BJ (cell line): ENCODE measurements at regions not wholly inside any gene's neighbourhood (a gene's known extent, or its start where the extent isn't known, plus 50 kb on each side); places are given as distances from the start of the nearest gene placed in this dataset.
"Not testable (repeated sequence)": the region's sequence is repeated elsewhere in the genome, so short reads cannot be mapped to it uniquely, and the experiment has no call there.

Experiments used
- CTCF ChIA-PET: fragments of 350-600 bp; formaldehyde crosslinking; extraction: SDS; loops from one replicate; lab custom pipeline; 2021; ENCODE audit warnings: antibody characterized with exemption, inconsistent platforms; lab: Yijun Ruan, JAX
- POLR2A ChIA-PET: fragments of 300-600 bp; sonication (Branson Sonifier 250); formaldehyde crosslinking; extraction: SDS; loops from one replicate; lab custom pipeline; 2021; ENCODE audit warnings: antibody characterized with exemption; lab: Charles Lee
- DNase-seq: peaks from one replicate; pipeline ENCODE4 v3.0.0-alpha.2; 2011; ENCODE audit warnings: low read depth
- H3K27me3 ChIP-seq: 2 replicates; pipeline ENCODE4 v1.6.0; 2011; ENCODE audit warnings: low read length; ENCODE audit not compliant: control insufficient read depth, insufficient read depth
- H3K36me3 ChIP-seq: 2 replicates; pipeline ENCODE4 v1.5.1; 2011; ENCODE audit warnings: low read length; ENCODE audit not compliant: control insufficient read depth, insufficient read depth
- H3K4me3 ChIP-seq: 2 replicates; pipeline ENCODE4 v1.5.1; 2011; ENCODE audit warnings: low read depth, mild to moderate bottlenecking, control low read depth, low read length
- TF ChIP-seq, protein P1 (sequence below): IDR thresholded peaks from 2 replicates; pipeline ENCODE4 v1.5.1; 2011; ENCODE audit warnings: low read depth, mild to moderate bottlenecking, control low read depth, inconsistent platforms, low read length, moderate library complexity; ENCODE audit not compliant: insufficient read depth

DNA sequence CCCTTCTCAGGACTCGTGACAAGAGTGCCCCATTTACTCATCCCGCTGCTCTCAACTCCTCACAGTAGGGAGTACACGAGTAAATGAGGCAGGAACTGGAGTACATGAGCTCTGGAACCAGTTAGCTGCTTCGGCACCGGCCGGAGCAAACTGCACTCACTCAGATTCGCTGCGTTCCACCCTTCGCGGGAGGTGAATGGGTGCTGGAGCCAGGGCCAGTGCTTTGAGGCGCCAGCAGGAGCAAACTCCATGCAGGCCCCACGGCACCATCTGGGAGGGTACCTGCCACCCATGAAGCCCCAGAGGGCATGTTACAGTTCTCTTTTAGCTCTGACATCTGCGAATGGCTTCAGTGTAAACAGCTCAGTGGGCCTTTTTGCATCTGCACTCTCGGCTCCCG is 315.5 kb upstream of the GK2 start:
- ChIA-PET POLR2A (no interaction called here), CTCF (no interaction called here)
- TF ChIP-seq, protein P1, sequence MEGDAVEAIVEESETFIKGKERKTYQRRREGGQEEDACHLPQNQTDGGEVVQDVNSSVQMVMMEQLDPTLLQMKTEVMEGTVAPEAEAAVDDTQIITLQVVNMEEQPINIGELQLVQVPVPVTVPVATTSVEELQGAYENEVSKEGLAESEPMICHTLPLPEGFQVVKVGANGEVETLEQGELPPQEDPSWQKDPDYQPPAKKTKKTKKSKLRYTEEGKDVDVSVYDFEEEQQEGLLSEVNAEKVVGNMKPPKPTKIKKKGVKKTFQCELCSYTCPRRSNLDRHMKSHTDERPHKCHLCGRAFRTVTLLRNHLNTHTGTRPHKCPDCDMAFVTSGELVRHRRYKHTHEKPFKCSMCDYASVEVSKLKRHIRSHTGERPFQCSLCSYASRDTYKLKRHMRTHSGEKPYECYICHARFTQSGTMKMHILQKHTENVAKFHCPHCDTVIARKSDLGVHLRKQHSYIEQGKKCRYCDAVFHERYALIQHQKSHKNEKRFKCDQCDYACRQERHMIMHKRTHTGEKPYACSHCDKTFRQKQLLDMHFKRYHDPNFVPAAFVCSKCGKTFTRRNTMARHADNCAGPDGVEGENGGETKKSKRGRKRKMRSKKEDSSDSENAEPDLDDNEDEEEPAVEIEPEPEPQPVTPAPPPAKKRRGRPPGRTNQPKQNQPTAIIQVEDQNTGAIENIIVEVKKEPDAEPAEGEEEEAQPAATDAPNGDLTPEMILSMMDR: no peak
- DNase-seq: no peak
- H3K27me3 ChIP-seq: no peaks in the 10 kb centered on the region
- no peak overlapping the region for H3K4me3 ChIP-seq
- no peaks in the 10 kb centered on the region for H3K36me3 ChIP-seq

DNA sequence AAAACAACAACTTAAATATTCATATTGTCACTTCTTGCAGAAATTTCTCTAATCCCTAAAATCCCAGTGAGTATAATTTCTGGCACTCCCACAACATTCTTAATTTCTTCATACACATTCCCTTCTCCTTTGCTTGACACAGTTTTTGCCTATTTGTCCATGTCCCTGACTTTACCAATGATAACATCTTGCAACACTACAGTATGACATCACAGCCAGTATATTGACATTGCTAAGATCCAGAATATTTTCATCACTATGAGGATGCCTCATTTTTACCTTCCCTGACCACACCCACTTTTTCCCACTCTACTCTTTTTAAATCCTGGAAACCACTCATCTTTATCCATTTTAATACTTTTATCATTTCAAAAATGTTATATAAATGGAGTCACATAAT is 292.3 kb upstream of the GK2 start:
- ChIA-PET CTCF (no interaction called here), POLR2A (no interaction called here)
- no peak for DNase-seq
- no peaks in the 10 kb centered on the region for H3K27me3 ChIP-seq
- H3K36me3 ChIP-seq: no peaks in the 10 kb centered on the region
- no peak overlapping the region for H3K4me3 ChIP-seq
- TF ChIP-seq, protein P1: no peak

DNA sequence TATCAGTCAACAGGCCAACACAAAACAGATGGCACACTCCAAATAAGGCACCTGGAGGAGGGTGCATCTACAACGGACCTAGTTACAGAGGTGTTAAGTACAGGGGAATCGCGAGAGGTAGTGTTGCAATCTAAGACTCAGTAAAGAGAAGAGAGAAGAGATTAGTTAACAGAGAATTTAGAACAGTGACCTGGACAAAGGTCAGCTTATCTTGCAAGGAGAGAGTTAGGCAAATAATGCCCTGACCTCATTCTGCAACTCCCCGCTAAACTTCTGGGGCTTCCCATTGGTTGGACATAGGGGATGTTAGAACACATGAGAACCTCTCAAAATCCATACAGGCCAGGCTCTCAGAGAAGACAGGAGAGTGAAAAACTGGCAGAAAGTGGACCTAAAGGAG is 289.4 kb upstream of the GK2 start:
- no peak for DNase-seq
- TF ChIP-seq, protein P1: no peak
- Histone ChIP-seq H3K27me3 (no peaks in the 10 kb centered on the region), H3K36me3 (no peaks in the 10 kb centered on the region), H3K4me3 (no peak overlapping the region)
- CTCF ChIA-PET: no interaction called here
- POLR2A ChIA-PET: no interaction called here

DNA sequence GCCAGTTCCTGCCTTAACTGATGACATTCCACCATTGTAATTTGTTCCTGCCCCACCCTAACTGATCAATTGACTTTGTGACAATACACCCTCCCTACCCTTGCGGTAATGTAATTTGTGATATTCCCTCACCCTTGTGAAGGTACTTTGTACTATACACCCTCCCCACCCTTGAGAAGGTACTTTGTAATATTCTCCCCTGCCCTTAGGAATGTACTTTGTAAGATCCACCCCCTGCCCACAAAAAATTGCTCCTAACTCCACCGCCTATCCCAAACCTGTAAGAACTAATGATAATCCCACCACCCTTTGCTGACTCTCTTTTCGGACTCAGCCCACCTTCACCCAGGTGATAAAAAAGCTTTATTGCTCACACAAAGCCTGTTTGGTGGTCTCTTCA is 288.5 kb upstream of the GK2 start:
- H3K4me3 ChIP-seq, H3K27me3 ChIP-seq, POLR2A ChIA-PET, CTCF ChIA-PET, H3K36me3 ChIP-seq, DNase-seq: not testable (repeated sequence)

DNA sequence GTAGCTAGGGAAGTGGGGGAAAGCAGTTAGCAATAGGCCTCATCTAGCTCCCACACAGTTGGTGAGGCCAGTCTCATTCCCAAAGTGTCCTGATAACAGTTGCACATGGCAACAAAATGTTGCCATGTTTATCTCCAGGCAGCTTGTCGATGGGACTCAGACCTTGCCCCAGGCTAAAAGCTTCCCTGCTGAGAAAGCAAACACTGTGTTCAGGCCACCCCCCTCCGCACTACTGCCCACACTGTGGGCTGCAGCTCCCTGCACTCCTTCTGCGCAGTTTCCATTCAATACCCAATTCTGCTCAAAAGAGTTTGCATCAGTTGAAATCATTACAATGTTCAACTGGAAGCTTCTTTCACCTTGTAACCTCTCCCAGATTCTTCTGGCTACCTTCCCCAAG is 287.8 kb upstream of the GK2 start:
- no peak for DNase-seq
- POLR2A ChIA-PET: no interaction called here
- H3K4me3 ChIP-seq: no peak overlapping the region
- TF ChIP-seq, protein P1: no peak
- CTCF ChIA-PET: no interaction called here
- no peaks in the 10 kb centered on the region for H3K27me3 ChIP-seq
- H3K36me3 ChIP-seq: no peaks in the 10 kb centered on the region

DNA sequence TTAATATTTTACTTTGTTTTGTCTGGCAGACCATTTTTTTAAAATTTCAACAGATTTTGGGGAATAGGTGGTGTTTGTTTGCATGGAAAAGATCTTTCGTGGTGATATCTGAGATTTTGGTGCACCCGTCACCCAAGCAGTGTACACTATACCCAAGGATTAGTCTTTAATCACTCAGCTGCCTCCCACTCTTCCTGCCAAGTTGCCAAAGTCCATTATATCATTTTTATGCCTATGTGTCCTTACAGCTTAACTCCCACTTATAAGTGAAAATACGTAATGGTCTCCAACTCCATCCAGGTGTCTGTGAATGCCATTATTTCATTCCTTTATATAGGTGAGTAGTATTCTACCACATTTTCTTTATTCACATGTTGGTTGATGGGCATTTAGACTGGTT is 281.7 kb upstream of the GK2 start:
- DNase-seq: no peak
- Histone ChIP-seq H3K27me3 (no peaks in the 10 kb centered on the region), H3K36me3 (no peaks in the 10 kb centered on the region), H3K4me3 (no peak overlapping the region)
- POLR2A ChIA-PET: no interaction called here
- TF ChIP-seq, protein P1: no peak
- CTCF ChIA-PET: no interaction called here
